Activated T-helper 9 cell treated with anti-CD3 and anti-CD28 coated beads, Interleukin-2, amount 50 U/mL, for 16 hours (primary cell): ENCODE measurements at regions not wholly inside any gene's neighbourhood (a gene's known extent, or its start where the extent isn't known, plus 50 kb on each side); places are given as distances from the start of the nearest gene placed in this dataset.
"Not testable (repeated sequence)": the region's sequence is repeated elsewhere in the genome, so short reads cannot be mapped to it uniquely, and the experiment has no call there.

ENCODE experiments used
- DNase-seq: peaks from one replicate; pipeline ENCODE4 v3.0.0-alpha.2; 2020; ENCODE audit warnings: low read depth

- DNase-seq, result no peak
These were observed 71.1 kb downstream of the FAM50B start for GRCh38 chr6:3920321-3920720.

DNA sequence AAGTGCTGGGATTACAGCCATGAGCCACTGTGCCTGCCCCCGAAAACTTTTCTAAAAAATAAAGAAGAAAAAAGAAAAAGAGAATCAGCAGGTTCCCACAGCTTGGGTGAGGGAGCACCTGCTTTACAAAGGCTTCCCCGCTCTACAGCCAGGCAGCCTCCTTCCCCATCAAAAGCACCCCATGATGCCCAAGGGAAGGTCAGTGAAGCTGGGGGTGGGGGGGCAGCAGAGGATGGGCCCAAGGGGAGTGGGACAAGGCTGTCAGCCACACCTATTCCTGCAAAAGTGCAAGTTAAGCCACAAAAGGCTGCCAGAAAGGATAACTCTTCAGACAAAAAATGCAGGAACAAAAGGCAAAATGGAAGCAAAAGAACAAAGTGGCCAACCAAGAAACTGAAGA is 72.5 kb downstream of the FAM50B start:
- no peak for DNase-seq

DNA sequence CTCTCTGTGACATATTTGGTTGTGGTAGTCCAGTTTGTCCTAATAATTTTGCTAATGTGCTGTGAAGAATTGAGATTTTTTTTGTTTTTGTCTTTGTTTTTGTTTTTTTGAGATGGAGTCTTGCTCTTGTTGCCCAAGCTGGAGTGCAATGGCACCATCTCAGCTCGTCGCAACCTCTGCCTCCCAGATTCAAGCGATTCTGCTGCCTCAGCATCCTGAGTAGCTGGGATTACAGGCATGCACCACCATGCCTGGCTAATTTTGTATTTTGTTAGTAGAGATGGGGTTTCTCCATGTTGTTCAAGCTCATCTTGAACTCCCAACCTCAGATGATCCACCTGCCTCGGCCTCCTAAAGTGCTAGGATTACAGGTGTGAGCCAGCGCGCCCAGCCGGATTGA is 73.4 kb downstream of the FAM50B start:
- not testable (repeated sequence) for DNase-seq

- DNase-seq, result not testable (repeated sequence)
These were observed 76.3 kb downstream of the FAM50B start for GRCh38 chr6:3925223-3926149.

DNA sequence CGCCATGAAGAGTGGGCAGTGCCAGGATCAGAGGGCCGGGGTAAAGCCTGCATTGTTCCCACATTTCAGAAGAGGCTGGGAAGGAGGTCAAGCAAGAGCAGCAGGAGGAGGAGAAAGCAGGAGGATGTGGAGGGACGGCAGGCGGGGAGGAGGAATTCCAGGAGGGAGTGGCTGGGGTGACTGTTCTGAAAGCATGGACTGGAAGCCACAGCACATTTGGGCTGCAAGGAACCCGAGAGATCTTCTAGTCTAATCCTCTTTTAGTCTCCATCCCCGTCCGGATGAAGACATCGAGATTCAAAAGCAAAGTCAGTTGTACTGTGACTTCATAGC is 76.9 kb downstream of the FAM50B start:
- no peak for DNase-seq

DNA sequence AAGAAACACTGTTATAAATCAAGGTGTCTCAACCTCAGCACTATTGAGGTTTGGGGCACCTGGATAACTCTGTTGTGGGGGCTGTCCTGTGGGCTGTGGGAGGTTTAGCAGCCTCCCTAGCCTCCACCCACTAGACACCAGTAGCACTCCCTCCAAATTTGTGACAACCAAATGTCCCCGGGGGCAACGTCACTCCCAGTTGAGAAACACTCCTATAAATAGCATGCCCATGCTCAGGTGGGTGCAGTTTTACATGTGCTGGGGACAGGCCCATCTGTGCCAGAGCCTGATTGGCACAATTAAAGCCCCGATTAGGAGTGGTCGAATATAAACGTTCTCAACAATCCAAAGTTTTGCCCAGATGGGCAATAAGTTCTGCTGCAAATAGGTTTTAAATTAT is 78.9 kb downstream of the FAM50B start:
- no peak for DNase-seq

DNA sequence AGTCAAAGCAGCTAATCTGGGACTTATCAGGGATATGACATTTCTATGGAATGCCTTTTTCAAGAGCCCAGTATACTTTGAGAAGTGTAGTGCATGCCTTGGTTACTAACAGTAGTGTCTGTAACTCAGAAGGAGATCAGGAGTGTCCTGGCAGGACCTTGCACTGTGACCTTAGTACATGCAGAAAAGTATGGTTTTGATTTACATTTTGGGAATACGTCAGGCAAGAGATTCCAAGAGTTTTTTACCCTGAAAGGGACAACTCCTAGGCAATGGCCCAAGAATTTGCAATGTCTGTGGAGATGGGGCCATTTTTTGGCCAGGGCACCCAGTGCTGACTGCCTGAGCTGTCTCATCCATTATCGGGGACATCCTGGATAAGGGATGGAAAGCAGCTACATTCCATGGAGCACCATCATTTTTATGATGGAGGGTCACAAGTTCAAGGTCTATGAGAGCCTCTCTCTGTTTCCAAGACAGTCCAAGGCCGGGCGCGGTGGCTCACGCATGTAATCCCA is 80.2 kb downstream of the FAM50B start:
- DNase-seq, result no peak

DNA sequence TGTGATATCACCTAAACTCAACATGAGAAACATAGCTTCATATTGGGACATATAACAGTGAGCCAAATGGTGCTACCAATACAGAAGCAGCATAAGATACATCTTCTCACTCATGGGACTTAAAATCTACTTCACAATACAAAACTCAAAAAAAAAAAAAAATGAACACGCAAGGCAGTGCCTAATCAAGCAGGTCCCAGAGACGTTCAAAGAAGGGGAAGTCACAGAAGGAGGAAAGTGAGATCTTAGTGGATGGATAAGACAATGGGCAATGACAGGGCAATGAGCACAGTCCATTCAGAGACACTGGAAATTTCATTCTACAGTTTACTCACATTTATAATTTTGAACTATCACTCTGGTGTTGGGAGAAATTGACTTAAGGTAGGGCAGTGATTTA is 88.3 kb downstream of the FAM50B start:
- no peak for DNase-seq

DNA sequence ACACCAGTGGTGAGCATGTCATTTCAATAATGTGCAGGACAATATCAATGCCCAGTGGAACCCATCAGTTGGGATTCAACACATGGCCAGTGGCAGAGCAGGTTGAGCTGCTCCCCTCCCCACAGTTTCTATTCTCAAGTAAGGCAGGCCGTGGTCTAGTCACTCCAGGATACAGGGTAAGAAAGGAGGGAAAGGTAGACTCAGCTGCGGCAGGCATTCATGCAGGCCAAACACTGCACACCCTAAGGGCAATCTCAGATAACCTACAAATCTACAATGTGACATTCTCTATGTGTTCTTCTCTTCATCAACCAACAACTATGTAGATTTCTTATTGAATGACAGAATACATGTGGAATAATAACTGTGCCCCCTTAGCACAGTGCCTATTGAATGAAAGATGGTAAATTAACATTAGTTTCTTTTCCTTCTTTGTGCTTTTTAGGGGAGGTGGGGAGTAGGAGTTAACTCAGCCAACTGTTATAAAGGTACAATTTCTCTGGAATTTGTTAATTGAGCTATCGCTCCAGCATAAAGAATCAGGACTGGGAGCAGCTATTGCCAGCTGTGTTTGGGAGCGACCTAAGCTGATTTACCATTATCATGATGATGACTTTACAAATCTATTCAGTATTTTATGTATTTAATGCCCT is 89.7 kb downstream of the FAM50B start:
- DNase-seq, result no peak

DNA sequence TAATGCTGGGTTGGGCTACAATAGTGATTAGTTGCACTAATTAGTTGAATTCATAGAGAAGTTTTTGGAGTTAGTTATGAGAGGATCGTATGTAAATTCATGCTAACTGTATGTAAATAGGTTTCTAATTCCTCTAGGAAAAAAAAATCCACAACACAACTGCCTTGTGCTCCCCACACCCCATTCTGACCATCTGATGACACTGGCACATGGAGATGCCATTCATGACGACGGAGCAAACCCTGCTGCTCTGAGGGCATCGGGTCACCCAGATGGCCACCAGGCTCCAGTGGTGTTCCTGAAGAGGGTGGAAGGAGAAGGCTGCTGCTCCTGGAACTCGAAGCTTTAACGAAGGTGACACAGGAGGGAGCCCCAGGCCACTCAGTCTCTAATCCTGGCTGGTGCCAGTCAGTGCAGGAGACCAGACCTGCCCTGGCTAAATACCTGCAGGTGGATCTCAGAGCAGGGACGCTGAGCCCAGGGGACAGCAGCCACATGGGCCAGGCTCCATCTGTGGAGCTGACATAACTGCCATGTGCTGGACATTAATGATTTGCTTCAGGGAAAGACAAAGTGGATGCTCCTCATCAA is 90.3 kb downstream of the FAM50B start:
- no peak for DNase-seq

GRCh38 chr6:3939964-3940363 is 90.8 kb downstream of the FAM50B start:
- no peak for DNase-seq

GRCh38 chr6:3940703-3941102 is 91.5 kb downstream of the FAM50B start:
- DNase-seq, result no peak

- no peak for DNase-seq
These were observed 94.2 kb downstream of the FAM50B start for GRCh38 chr6:3943331-3943765.

DNA sequence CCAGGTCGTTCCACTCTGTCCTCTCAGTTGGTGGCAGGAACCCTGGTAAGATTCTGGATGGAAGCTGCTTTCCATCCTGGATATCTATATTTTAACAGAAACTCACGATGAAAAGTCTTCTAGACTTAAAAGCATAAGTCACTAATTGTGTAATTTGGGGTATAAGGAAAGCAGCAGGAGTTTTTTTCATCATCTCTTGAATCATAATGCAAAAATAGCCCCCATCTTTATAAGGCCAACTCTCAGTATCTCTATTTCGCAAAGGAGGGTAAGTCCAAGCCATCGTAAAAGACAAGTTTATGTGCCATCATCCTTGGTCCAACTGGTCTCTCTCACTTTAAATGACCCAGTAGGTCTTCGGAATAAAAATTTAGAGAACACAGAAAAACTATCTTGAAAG is 95.1 kb downstream of the FAM50B start:
- DNase-seq, result no peak

GRCh38 chr6:3946778-3947177 is 97.6 kb downstream of the FAM50B start:
- no peak for DNase-seq

DNA sequence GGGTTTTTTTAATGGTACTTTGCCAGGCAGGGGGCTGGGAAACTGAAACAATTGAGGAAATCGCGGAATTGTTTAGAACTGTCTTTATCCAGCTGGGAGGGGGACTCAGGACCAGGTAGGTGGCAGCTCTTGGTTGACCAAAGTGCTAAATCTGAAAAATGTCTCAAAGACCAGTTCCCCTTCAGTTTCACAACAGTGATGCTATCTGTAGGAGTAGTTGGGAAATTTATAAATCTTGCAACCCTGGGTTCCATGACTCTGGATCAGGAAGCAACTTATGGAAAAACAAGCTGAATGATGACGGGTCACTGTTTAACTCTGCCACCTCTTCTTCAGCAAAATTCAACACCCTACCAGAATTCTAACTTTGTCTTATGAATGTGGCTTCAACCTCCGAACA is 99.7 kb downstream of the FAM50B start:
- DNase-seq, result no peak

GRCh38 chr6:3949521-3949920 is 100.3 kb downstream of the FAM50B start:
- no peak for DNase-seq

DNA sequence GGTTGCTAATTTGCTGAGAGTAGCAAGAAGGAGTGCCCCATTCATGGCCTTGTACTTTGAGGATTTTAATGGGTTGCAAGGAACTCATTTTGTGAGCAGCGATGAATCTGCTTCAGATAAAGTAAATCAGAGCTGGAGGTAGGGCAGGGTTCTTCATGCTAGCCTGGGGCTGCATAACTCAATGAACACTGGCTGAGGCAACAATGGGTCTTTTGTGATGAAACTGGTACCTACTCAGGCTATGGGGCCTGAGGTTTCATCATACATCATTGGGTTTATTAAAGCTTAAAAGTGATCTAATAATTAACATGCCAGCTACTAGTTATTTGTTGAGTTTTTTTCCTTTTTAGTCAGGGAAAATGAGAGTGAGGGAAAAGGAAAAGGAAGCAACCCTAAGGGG is 106.9 kb downstream of the FAM50B start:
- DNase-seq, result no peak

GRCh38 chr6:3957321-3957720 is 108.1 kb downstream of the FAM50B start:
- no peak for DNase-seq

DNA sequence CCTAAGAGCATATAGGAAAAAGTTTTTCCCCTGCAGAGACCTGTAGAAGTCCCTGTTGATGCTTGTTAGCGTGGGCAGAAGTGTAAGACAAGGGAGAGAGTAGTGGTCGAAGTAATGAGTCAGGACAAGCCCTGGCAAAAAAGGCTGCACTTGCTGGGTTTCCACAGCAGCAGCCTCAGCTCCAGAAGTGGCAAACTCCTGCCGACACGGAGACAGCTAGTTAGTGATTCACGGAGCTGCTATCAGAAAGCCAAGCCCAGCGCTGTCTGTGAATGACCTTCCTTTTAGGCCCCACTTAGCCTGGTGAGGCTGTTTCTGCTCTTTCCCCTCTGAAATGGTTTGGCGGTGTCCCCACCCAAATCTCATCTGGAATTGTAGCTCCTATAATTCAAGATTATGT is 109.1 kb downstream of the FAM50B start:
- DNase-seq, result no peak

DNA sequence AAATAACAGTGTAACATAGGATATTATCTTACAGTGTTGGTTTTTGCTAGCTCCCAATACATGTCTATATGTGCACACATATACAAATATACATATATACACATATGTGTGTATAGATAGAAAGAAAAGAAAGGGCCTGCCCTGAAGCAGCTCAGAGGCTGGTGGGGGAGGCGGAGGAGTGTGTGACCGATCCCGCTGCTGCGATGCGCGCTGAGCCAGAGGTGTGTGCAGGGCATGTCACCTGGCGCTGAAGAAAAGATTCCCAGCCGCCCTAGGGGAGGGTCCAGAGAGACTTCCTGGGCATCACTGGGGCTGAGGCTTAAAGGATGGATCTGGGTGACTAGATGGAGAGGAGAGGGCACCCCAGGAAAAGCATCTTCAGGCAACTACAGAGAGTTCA is 110.2 kb downstream of the FAM50B start:
- no peak for DNase-seq

- no peak for DNase-seq
These were observed 111.7 kb downstream of the FAM50B start for GRCh38 chr6:3960754-3961361.
